ENCODE measurements at regions not wholly inside any gene's neighbourhood (a gene's known extent, or its start where the extent isn't known, plus 50 kb on each side); places are given as distances from the start of the nearest gene placed in this dataset.

DNA sequence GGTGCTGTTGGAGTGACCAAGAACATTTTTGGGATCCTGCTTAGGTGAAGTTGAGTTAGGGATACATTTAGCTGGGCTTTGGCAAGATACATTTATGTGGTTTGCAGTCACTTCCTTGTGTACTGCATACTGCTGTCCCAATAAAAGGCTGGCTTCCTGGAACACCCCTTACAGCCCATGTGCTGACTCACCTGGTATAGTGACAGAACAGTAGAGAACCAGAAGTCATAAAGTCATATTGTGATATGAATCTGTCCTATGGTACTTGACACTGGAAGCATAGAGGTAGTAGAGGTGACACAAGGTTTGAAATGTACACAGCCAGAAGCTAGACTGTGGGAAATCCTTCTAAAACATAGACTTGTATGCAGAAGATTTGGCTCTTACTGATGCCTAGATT is 55.3 kb upstream of the SLC25A43 start (continued):
- TF ChIP-seq SIN3B (IDR thresholded peaks at IDR 0.05; ENCODE audit: low read length) = no peak

Data from HepG2 (cell line).